ENCODE measurements at regions not wholly inside any gene's neighbourhood (a gene's known extent, or its start where the extent isn't known, plus 50 kb on each side); places are given as distances from the start of the nearest gene placed in this dataset.
"Not testable (repeated sequence)": the region's sequence is repeated elsewhere in the genome, so short reads cannot be mapped to it uniquely, and the experiment has no call there.

GRCh38 chr5:119752921-119753886, 123.8 kb downstream of the FAM170A start:
- Mint-ChIP-seq H3K27ac (no peak overlapping the region), H3K9me3 (no peaks in the 10 kb centered on the region), H3K36me3 (ENCODE audit: low read depth) (no peaks in the 10 kb centered on the region), H3K4me3 (no peak overlapping the region), H3K27me3 (ENCODE audit: low read depth) (no peaks in the 10 kb centered on the region), H3K4me1 (ENCODE audit: low read depth) (no peaks in the 10 kb centered on the region)

- H3K36me3 Mint-ChIP-seq (ENCODE audit: low read depth); H3K27ac Mint-ChIP-seq: not testable (repeated sequence)
Observed at GRCh38 chr5:119754825-119755224, 125.5 kb downstream of the FAM170A start.

GRCh38 chr5:119757276-119757675, 127.9 kb downstream of the FAM170A start:
- Mint-ChIP-seq H3K4me3 (no peak overlapping the region), H3K4me1 (ENCODE audit: low read depth) (no peaks in the 10 kb centered on the region), H3K9me3 (no peaks in the 10 kb centered on the region), H3K27ac (no peak overlapping the region), H3K36me3 (ENCODE audit: low read depth) (no peaks in the 10 kb centered on the region), H3K27me3 (ENCODE audit: low read depth) (no peaks in the 10 kb centered on the region)

More at GRCh38 chr5:119754825-119755224, 125.5 kb downstream of the FAM170A start:
- not testable (repeated sequence) for H3K4me3 Mint-ChIP-seq; H3K9me3 Mint-ChIP-seq; H3K27me3 Mint-ChIP-seq (ENCODE audit: low read depth); H3K4me1 Mint-ChIP-seq (ENCODE audit: low read depth)

- not testable (repeated sequence) for H3K9me3 Mint-ChIP-seq; H3K4me1 Mint-ChIP-seq (ENCODE audit: low read depth); H3K27ac Mint-ChIP-seq; H3K27me3 Mint-ChIP-seq (ENCODE audit: low read depth); H3K4me3 Mint-ChIP-seq; H3K36me3 Mint-ChIP-seq (ENCODE audit: low read depth)
Observed at GRCh38 chr5:119769695-119770693, 140.6 kb downstream of the FAM170A start.

- not testable (repeated sequence) for H3K27me3 Mint-ChIP-seq (ENCODE audit: low read depth); H3K27ac Mint-ChIP-seq; H3K4me3 Mint-ChIP-seq; H3K36me3 Mint-ChIP-seq (ENCODE audit: low read depth); H3K4me1 Mint-ChIP-seq (ENCODE audit: low read depth); H3K9me3 Mint-ChIP-seq
Observed at GRCh38 chr5:119780145-119780544, 150.8 kb downstream of the FAM170A start.

- Mint-ChIP-seq H3K27me3 (ENCODE audit: low read depth) (no peaks in the 10 kb centered on the region), H3K36me3 (ENCODE audit: low read depth) (no peaks in the 10 kb centered on the region), H3K4me1 (ENCODE audit: low read depth) (no peaks in the 10 kb centered on the region), H3K27ac (no peak overlapping the region), H3K9me3 (no peaks in the 10 kb centered on the region), H3K4me3 (no peak overlapping the region)
Observed at GRCh38 chr5:119785057-119785456, 155.7 kb downstream of the FAM170A start.

GRCh38 chr5:119789406-119790117, 160.2 kb downstream of the FAM170A start:
- Mint-ChIP-seq H3K9me3 (peaks cover 5% of the 10 kb centered on the region), H3K36me3 (ENCODE audit: low read depth) (no peaks in the 10 kb centered on the region), H3K27ac (no peak overlapping the region), H3K27me3 (ENCODE audit: low read depth) (no peaks in the 10 kb centered on the region), H3K4me1 (ENCODE audit: low read depth) (no peaks in the 10 kb centered on the region), H3K4me3 (no peak overlapping the region)

GRCh38 chr5:119792161-119792799, 162.9 kb downstream of the FAM170A start:
- Mint-ChIP-seq H3K27ac (no peak overlapping the region), H3K36me3 (ENCODE audit: low read depth) (no peaks in the 10 kb centered on the region), H3K4me1 (ENCODE audit: low read depth) (no peaks in the 10 kb centered on the region), H3K4me3 (no peak overlapping the region), H3K27me3 (ENCODE audit: low read depth) (no peaks in the 10 kb centered on the region), H3K9me3 (peaks cover 5% of the 10 kb centered on the region)

- H3K27me3 Mint-ChIP-seq (ENCODE audit: low read depth) = no peaks in the 10 kb centered on the region
- H3K9me3 Mint-ChIP-seq = peaks cover 5% of the 10 kb centered on the region
- H3K4me3 Mint-ChIP-seq = no peak overlapping the region
- H3K36me3 Mint-ChIP-seq (ENCODE audit: low read depth) = no peaks in the 10 kb centered on the region
- H3K4me1 Mint-ChIP-seq (ENCODE audit: low read depth) = no peaks in the 10 kb centered on the region
- H3K27ac Mint-ChIP-seq = no peak overlapping the region
Observed at GRCh38 chr5:119795768-119796167, 166.4 kb downstream of the FAM170A start.

- peaks cover 4% of the 10 kb centered on the region for H3K9me3 Mint-ChIP-seq
- H3K36me3 Mint-ChIP-seq (ENCODE audit: low read depth) = no peaks in the 10 kb centered on the region
- H3K27ac Mint-ChIP-seq = no peak overlapping the region
- no peaks in the 10 kb centered on the region for H3K4me1 Mint-ChIP-seq (ENCODE audit: low read depth)
- no peak overlapping the region for H3K4me3 Mint-ChIP-seq
- no peaks in the 10 kb centered on the region for H3K27me3 Mint-ChIP-seq (ENCODE audit: low read depth)
Observed at GRCh38 chr5:119801570-119801969, 172.2 kb downstream of the FAM170A start.

- no peak overlapping the region for H3K4me3 Mint-ChIP-seq
- no peaks in the 10 kb centered on the region for H3K4me1 Mint-ChIP-seq (ENCODE audit: low read depth)
- H3K27me3 Mint-ChIP-seq (ENCODE audit: low read depth) = no peaks in the 10 kb centered on the region
- H3K36me3 Mint-ChIP-seq (ENCODE audit: low read depth) = no peaks in the 10 kb centered on the region
- H3K27ac Mint-ChIP-seq = no peak overlapping the region
- peaks cover 18% of the 10 kb centered on the region for H3K9me3 Mint-ChIP-seq
Observed at GRCh38 chr5:119808024-119808423, 178.7 kb downstream of the FAM170A start.

- peaks cover 18% of the 10 kb centered on the region for H3K9me3 Mint-ChIP-seq
Observed at GRCh38 chr5:119808474-119808873, 179.1 kb downstream of the FAM170A start.

GRCh38 chr5:119810217-119810616, 180.9 kb downstream of the FAM170A start:
- H3K9me3 Mint-ChIP-seq = peaks cover 15% of the 10 kb centered on the region
- H3K4me3 Mint-ChIP-seq = no peak overlapping the region
- no peak overlapping the region for H3K27ac Mint-ChIP-seq

More at GRCh38 chr5:119808474-119808873, 179.1 kb downstream of the FAM170A start:
- H3K4me1 Mint-ChIP-seq (ENCODE audit: low read depth) = no peaks in the 10 kb centered on the region
- no peaks in the 10 kb centered on the region for H3K27me3 Mint-ChIP-seq (ENCODE audit: low read depth)
- no peaks in the 10 kb centered on the region for H3K36me3 Mint-ChIP-seq (ENCODE audit: low read depth)
- H3K27ac Mint-ChIP-seq = no peak overlapping the region
- H3K4me3 Mint-ChIP-seq = no peak overlapping the region

GRCh38 chr5:119811458-119811857, 182.1 kb downstream of the FAM170A start:
- no peaks in the 10 kb centered on the region for H3K36me3 Mint-ChIP-seq (ENCODE audit: low read depth)
- H3K4me1 Mint-ChIP-seq (ENCODE audit: low read depth) = no peaks in the 10 kb centered on the region
- H3K9me3 Mint-ChIP-seq = peaks cover 14% of the 10 kb centered on the region
- no peak overlapping the region for H3K27ac Mint-ChIP-seq
- H3K4me3 Mint-ChIP-seq = no peak overlapping the region
- H3K27me3 Mint-ChIP-seq (ENCODE audit: low read depth) = no peaks in the 10 kb centered on the region

More at GRCh38 chr5:119810217-119810616, 180.9 kb downstream of the FAM170A start:
- no peaks in the 10 kb centered on the region for H3K4me1 Mint-ChIP-seq (ENCODE audit: low read depth)
- no peaks in the 10 kb centered on the region for H3K27me3 Mint-ChIP-seq (ENCODE audit: low read depth)
- H3K36me3 Mint-ChIP-seq (ENCODE audit: low read depth) = no peaks in the 10 kb centered on the region

Measured in T-helper 1 cell treated with Interleukin-12 subunit alpha and Interleukin-12 subunit beta and Interleukin-4 antibody, amounts not matched to agents 30 μg/mL and 1 μg/mL, for 36 hours (primary cell).